ENCODE measurements at regions not wholly inside any gene's neighbourhood (a gene's known extent, or its start where the extent isn't known, plus 50 kb on each side); places are given as distances from the start of the nearest gene placed in this dataset.

DNA sequence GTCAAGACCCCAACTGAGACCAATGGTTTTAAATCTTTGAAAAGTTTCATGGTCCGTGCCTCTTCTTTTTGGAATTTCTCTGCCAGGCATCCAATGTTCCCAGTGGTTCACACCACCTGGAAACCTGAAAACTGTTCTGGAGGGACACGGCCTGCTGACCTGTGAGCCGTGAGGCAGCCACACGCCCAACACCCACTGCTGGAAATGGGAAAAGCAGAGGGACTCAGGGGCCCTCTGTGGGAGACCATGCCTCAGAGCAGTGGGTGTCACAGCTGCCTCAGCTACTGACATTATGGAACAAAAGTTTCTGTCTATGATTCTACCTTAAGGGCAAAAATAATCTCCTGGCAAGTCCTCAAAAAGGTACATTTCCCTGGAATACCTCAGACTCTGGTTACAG is 70.4 kb upstream of the VIPR2 start:
- H3K27me3 ChIP-seq (ENCODE audit: insufficient read depth, poor library complexity, severe bottlenecking) = no peaks in the 10 kb centered on the region

DNA sequence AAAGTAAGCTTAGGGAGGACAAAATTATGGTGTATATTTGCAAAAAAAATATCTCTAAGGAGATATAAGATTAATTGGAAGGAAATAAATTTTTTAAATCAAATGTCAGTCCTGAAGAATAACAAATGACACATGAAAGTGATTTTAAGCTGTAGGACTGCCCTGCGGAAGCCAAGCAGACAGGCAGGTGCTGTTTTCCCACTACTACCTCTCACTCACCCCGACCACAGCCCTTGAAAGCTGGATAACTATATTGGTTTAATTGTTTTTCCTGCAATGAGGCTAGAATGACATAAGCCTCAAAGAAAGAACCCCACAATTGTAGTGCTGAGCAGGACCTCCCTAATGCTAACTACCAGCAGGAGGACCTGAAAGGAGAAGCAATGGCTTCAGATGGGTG is 68.6 kb upstream of the VIPR2 start:
- no peak for DNase-seq (ENCODE audit: low read depth in 1 of 2, low spot score in 1 of 2)
- Histone ChIP-seq H3K27ac (replicated peaks) (no peak overlapping the region), H3K4me3 (replicated peaks; ENCODE audit: insufficient read depth, low read length) (no peak overlapping the region), H3K27me3 (ENCODE audit: insufficient read depth, poor library complexity, severe bottlenecking) (no peaks in the 10 kb centered on the region)
- TF ChIP-seq SPI1 (IDR thresholded peaks at IDR 0.05; ENCODE audit: borderline replicate concordance, low read depth) (no peak), GABPA (IDR thresholded peaks at IDR 0.05; ENCODE audit: low read depth) (no peak), POLR2AphosphoS5 (IDR thresholded peaks at IDR 0.05; ENCODE audit: low read depth) (no peak)
- TF ChIP-seq, protein P1, sequence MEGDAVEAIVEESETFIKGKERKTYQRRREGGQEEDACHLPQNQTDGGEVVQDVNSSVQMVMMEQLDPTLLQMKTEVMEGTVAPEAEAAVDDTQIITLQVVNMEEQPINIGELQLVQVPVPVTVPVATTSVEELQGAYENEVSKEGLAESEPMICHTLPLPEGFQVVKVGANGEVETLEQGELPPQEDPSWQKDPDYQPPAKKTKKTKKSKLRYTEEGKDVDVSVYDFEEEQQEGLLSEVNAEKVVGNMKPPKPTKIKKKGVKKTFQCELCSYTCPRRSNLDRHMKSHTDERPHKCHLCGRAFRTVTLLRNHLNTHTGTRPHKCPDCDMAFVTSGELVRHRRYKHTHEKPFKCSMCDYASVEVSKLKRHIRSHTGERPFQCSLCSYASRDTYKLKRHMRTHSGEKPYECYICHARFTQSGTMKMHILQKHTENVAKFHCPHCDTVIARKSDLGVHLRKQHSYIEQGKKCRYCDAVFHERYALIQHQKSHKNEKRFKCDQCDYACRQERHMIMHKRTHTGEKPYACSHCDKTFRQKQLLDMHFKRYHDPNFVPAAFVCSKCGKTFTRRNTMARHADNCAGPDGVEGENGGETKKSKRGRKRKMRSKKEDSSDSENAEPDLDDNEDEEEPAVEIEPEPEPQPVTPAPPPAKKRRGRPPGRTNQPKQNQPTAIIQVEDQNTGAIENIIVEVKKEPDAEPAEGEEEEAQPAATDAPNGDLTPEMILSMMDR (IDR thresholded peaks at IDR 0.05; ENCODE audit: insufficient read depth, low read length) = no peak
- TF ChIP-seq, protein P2, sequence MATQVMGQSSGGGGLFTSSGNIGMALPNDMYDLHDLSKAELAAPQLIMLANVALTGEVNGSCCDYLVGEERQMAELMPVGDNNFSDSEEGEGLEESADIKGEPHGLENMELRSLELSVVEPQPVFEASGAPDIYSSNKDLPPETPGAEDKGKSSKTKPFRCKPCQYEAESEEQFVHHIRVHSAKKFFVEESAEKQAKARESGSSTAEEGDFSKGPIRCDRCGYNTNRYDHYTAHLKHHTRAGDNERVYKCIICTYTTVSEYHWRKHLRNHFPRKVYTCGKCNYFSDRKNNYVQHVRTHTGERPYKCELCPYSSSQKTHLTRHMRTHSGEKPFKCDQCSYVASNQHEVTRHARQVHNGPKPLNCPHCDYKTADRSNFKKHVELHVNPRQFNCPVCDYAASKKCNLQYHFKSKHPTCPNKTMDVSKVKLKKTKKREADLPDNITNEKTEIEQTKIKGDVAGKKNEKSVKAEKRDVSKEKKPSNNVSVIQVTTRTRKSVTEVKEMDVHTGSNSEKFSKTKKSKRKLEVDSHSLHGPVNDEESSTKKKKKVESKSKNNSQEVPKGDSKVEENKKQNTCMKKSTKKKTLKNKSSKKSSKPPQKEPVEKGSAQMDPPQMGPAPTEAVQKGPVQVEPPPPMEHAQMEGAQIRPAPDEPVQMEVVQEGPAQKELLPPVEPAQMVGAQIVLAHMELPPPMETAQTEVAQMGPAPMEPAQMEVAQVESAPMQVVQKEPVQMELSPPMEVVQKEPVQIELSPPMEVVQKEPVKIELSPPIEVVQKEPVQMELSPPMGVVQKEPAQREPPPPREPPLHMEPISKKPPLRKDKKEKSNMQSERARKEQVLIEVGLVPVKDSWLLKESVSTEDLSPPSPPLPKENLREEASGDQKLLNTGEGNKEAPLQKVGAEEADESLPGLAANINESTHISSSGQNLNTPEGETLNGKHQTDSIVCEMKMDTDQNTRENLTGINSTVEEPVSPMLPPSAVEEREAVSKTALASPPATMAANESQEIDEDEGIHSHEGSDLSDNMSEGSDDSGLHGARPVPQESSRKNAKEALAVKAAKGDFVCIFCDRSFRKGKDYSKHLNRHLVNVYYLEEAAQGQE (IDR thresholded peaks at IDR 0.05; ENCODE audit: insufficient replicate concordance, low read depth) = no peak

More for the DNA sequence above, 70.4 kb upstream of the VIPR2 start:
- H3K27ac ChIP-seq (replicated peaks) = no peak overlapping the region
- H3K4me3 ChIP-seq (replicated peaks; ENCODE audit: insufficient read depth, low read length) = no peak overlapping the region
- TF ChIP-seq GABPA (IDR thresholded peaks at IDR 0.05; ENCODE audit: low read depth) (no peak), POLR2AphosphoS5 (IDR thresholded peaks at IDR 0.05; ENCODE audit: low read depth) (no peak), SPI1 (IDR thresholded peaks at IDR 0.05; ENCODE audit: borderline replicate concordance, low read depth) (no peak)
- TF ChIP-seq, protein P2 (IDR thresholded peaks at IDR 0.05; ENCODE audit: insufficient replicate concordance, low read depth) = no peak
- TF ChIP-seq, protein P1 (IDR thresholded peaks at IDR 0.05; ENCODE audit: insufficient read depth, low read length) = no peak
- no peak for DNase-seq (ENCODE audit: low read depth in 1 of 2, low spot score in 1 of 2)

DNA sequence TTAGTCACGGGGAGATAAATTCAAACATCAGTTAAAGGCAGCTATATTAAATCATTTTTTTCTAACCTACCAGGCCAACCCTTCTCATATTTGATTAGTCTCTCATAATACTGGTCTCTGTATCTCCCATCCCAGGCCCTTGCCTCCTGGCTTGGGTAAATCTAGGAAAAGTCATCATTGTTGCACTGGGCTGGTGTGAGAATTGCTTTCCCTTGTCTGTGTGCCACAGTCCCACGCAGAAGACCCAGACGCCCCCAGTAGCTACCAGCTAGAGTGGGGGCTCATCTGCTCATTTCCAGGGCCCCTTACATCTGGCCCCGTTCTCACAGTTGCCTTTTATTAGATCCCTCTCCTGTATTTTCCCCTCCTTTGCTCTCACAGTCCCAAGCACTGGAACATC is 67.6 kb upstream of the VIPR2 start:
- no peak overlapping the region for H3K4me3 ChIP-seq (replicated peaks; ENCODE audit: insufficient read depth, low read length)
- no peak for DNase-seq (ENCODE audit: low read depth in 1 of 2, low spot score in 1 of 2)
- TF ChIP-seq, protein P1 (IDR thresholded peaks at IDR 0.05; ENCODE audit: insufficient read depth, low read length) = no peak
- no peak overlapping the region for H3K27ac ChIP-seq (replicated peaks)
- H3K27me3 ChIP-seq (ENCODE audit: insufficient read depth, poor library complexity, severe bottlenecking) = no peaks in the 10 kb centered on the region

DNA sequence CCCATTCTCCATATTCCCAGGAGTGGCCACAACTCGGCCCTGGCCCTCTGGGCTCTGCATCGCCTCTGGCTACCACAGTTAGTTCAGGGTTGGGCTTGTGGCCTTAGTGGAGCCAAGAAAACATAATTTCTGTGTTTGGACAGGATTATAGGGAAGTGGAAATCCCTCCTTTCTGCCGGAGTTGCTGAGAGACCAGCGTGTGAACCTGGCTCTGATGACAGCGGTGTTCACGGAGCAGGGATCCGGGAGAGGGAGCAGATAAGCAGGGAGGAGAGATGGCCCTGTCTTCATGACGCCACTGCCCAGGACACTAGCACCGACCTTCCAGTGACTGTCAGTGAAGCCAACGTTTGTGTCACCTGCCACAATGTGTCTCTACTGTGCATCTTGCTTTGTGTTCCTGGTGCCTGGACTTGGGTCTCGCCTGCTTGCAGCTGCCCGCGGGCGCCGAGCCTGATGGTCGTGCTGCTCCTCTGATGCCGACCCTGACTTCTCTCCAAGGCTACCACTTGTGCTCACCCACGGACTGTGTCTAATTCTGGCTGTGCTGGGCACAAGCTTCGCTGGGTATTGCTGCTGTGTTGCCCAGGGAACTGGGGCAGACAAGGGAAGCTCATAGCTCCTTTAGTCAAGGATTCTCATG is 67.0 kb upstream of the VIPR2 start:
- TF ChIP-seq, protein P2 (IDR thresholded peaks at IDR 0.05; ENCODE audit: insufficient replicate concordance, low read depth) = no peak
- TF ChIP-seq SPI1 (IDR thresholded peaks at IDR 0.05; ENCODE audit: borderline replicate concordance, low read depth) (no peak), POLR2AphosphoS5 (IDR thresholded peaks at IDR 0.05; ENCODE audit: low read depth) (no peak), GABPA (IDR thresholded peaks at IDR 0.05; ENCODE audit: low read depth) (no peak)
- TF ChIP-seq, protein P1 (IDR thresholded peaks at IDR 0.05; ENCODE audit: insufficient read depth, low read length) = no peak
- Histone ChIP-seq H3K4me3 (replicated peaks; ENCODE audit: insufficient read depth, low read length) (no peak overlapping the region), H3K27me3 (ENCODE audit: insufficient read depth, poor library complexity, severe bottlenecking) (no peaks in the 10 kb centered on the region), H3K27ac (replicated peaks) (no peak overlapping the region)
- DNase-seq (ENCODE audit: low read depth in 1 of 2, low spot score in 1 of 2) = no peak

Measured in HL-60 (cell line).